Caco-2 (cell line): ENCODE measurements at regions not wholly inside any gene's neighbourhood (a gene's known extent, or its start where the extent isn't known, plus 50 kb on each side); places are given as distances from the start of the nearest gene placed in this dataset.
"Not testable (repeated sequence)": the region's sequence is repeated elsewhere in the genome, so short reads cannot be mapped to it uniquely, and the experiment has no call there.

Experiments used
- BruUV-seq: library from RNA; stranded (reverse); fragments of 400-500 nt; replicated peaks from 2 replicates; lab custom pipeline; 2021; lab: Mats Ljungman, UMichigan
- CTCF ChIA-PET: fragments of 300-600 bp; sonication (Branson Sonifier 250); formaldehyde crosslinking; loops from one replicate; lab custom pipeline; 2022; ENCODE audit warnings: antibody characterized with exemption; lab: Charles Lee
- POLR2A ChIA-PET: fragments of 300-600 bp; sonication (Branson Sonifier 250); formaldehyde crosslinking; loops from one replicate; lab custom pipeline; 2022; ENCODE audit warnings: antibody characterized with exemption; lab: Charles Lee
- DNase-seq, 2 experiments: peaks; one replicate each; pipeline versions ENCODE4 v3.0.0 to v3.0.0-alpha.2; 2020 to 2022
- H3K27me3 ChIP-seq: replicated peaks from 2 replicates; pipeline ENCODE4 v1.6.0; 2011; ENCODE audit warnings: low read length; ENCODE audit not compliant: control insufficient read depth, insufficient read depth
- H3K36me3 ChIP-seq: 2 replicates; pipeline ENCODE4 v1.5.1; 2011; ENCODE audit warnings: low read length; ENCODE audit not compliant: control insufficient read depth, insufficient read depth
- H3K4me1 ChIP-seq: fragments of 250-450 bp; sonication (Bioruptor Pico); 2 replicates; pipeline ENCODE4 v1.5.1; 2020; ENCODE audit warnings: mild to moderate bottlenecking
- H3K4me3 ChIP-seq: 2 replicates; pipeline ENCODE4 v1.5.1; 2011; ENCODE audit warnings: low read depth, mild to moderate bottlenecking, control low read depth, low read length
- H3K9me3 ChIP-seq: fragments of 250-450 bp; sonication (Bioruptor Pico); 2 replicates; pipeline ENCODE4 v1.5.1; 2020; ENCODE audit warnings: mild to moderate bottlenecking, moderate library complexity
- H3K27ac Mint-ChIP-seq: one replicate; pipeline ENCODE4 v1.8.0; 2022; ENCODE audit warnings: mixed read lengths; ENCODE audit not compliant: unreplicated experiment
- H3K27me3 Mint-ChIP-seq: one replicate; pipeline ENCODE4 v1.8.0; 2022; ENCODE audit warnings: mixed read lengths; ENCODE audit not compliant: insufficient read depth, unreplicated experiment
- H3K36me3 Mint-ChIP-seq: one replicate; pipeline ENCODE4 v1.8.0; 2022; ENCODE audit warnings: mild to moderate bottlenecking, mixed read lengths; ENCODE audit not compliant: insufficient read depth, unreplicated experiment
- H3K4me1 Mint-ChIP-seq: one replicate; pipeline ENCODE4 v1.8.0; 2022; ENCODE audit warnings: low read depth, mixed read lengths; ENCODE audit not compliant: unreplicated experiment
- H3K4me3 Mint-ChIP-seq: one replicate; pipeline ENCODE4 v1.8.0; 2022; ENCODE audit warnings: mild to moderate bottlenecking, moderate library complexity, mixed read lengths; ENCODE audit not compliant: unreplicated experiment
- H3K9me3 Mint-ChIP-seq: one replicate; pipeline ENCODE4 v1.8.0; 2022; ENCODE audit warnings: mixed read lengths; ENCODE audit not compliant: unreplicated experiment
- CTCF ChIP-seq, 2 experiments: fragments of 200-600 bp in 1 of 2; IDR thresholded peaks; 1 replicate in 1 of 2; 2 replicates in 1 of 2; pipeline versions ENCODE4 v1.5.1 to v1.8.0; 2011 to 2022; ENCODE audit warnings: antibody characterized with exemption in 1 of 2, control low read depth in 1 of 2, inconsistent platforms in 1 of 2, low read depth in 1 of 2, low read length in 1 of 2, mild to moderate bottlenecking in 1 of 2, moderate library complexity in 1 of 2; ENCODE audit not compliant: insufficient read depth in 1 of 2, severe bottlenecking in 1 of 2, unreplicated experiment in 1 of 2
- intact Hi-C: fragments of 100-400 bp; cut with micrococcal nuclease; formaldehyde crosslinking; loops from one replicate; pipeline ENCODE4 v1.10.0; 2022; ENCODE audit not compliant: unreplicated experiment

DNA sequence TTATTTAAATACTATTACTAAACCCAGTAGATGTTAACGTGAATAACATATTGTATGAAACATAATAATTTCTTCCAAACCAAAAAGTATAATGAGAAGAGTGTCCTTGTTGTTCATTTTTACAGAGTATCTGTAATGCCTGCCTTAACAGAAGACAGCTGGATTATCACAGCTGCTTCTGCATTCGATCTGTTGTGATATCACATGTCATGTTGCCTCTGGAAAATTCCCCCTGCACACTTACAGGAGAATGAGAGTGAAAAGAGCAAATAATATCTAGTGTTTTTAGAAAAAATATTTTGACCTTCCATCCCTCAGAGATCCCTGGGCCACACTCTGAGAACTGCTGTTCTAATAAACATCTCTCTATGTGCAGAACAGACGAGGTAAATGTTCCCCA is 240.1 kb upstream of the NOCT start:
- POLR2A ChIA-PET = no interaction called here
- intact Hi-C loops = no loop called here

DNA sequence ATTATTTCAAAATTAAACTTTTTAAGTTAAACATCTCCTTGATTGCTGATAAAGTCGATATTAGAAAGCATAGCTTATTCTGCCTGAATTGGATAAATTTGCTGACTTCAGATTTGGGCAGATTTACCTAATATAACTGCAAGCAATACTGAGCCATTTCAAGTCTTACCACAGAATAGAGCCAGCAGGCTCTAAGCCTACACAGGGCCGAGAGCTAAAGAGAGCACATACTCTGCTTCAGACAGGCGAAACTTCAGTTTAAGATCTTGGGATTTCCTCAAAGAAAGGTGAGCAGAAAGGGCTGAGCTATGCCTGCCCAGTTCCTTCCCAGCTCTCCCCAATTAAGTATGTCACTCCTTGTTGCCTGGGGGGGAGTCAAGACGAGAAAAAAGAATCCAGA is 240.6 kb upstream of the NOCT start:
- H3K4me1 ChIP-seq = no peaks in the 10 kb centered on the region
- CTCF ChIA-PET = no interaction called here
- no peak overlapping the region for H3K27ac Mint-ChIP-seq
- intact Hi-C loops = no loop called here
- H3K4me1 Mint-ChIP-seq = no peaks in the 10 kb centered on the region
- H3K27me3 ChIP-seq = no peaks in the 10 kb centered on the region
- no TSS peak for BruUV-seq
- no peak overlapping the region for H3K4me3 ChIP-seq
- no peaks in the 10 kb centered on the region for H3K36me3 ChIP-seq
- POLR2A ChIA-PET = no interaction called here
- H3K9me3 Mint-ChIP-seq = no peaks in the 10 kb centered on the region
- H3K27me3 Mint-ChIP-seq = no peaks in the 10 kb centered on the region
- no peak for DNase-seq
- H3K4me3 Mint-ChIP-seq = no peak overlapping the region
- H3K36me3 Mint-ChIP-seq = no peaks in the 10 kb centered on the region
- TF ChIP-seq CTCF (IDR thresholded peaks at IDR 0.05; ENCODE audit: insufficient read depth in 1 of 2, low read depth in 1 of 2, low read length in 1 of 2, severe bottlenecking in 1 of 2, unreplicated experiment in 1 of 2) = no peak
- no peaks in the 10 kb centered on the region for H3K9me3 ChIP-seq

More for the DNA sequence above, 240.1 kb upstream of the NOCT start:
- TF ChIP-seq CTCF (IDR thresholded peaks at IDR 0.05; ENCODE audit: insufficient read depth in 1 of 2, low read depth in 1 of 2, low read length in 1 of 2, severe bottlenecking in 1 of 2, unreplicated experiment in 1 of 2) = no peak
- H3K9me3 Mint-ChIP-seq = no peaks in the 10 kb centered on the region
- no peak for DNase-seq
- Histone ChIP-seq H3K27me3 (no peaks in the 10 kb centered on the region), H3K4me1 (no peaks in the 10 kb centered on the region), H3K4me3 (no peak overlapping the region), H3K9me3 (no peaks in the 10 kb centered on the region), H3K36me3 (no peaks in the 10 kb centered on the region)
- no peaks in the 10 kb centered on the region for H3K4me1 Mint-ChIP-seq
- BruUV-seq = no TSS peak
- H3K27ac Mint-ChIP-seq = no peak overlapping the region
- H3K36me3 Mint-ChIP-seq = no peaks in the 10 kb centered on the region
- H3K27me3 Mint-ChIP-seq = no peaks in the 10 kb centered on the region
- H3K4me3 Mint-ChIP-seq = no peak overlapping the region
- CTCF ChIA-PET = no interaction called here

- H3K36me3 ChIP-seq, H3K9me3 ChIP-seq, H3K4me3 ChIP-seq, intact Hi-C loops, H3K27ac Mint-ChIP-seq, H3K4me1 Mint-ChIP-seq, DNase-seq, H3K4me1 ChIP-seq, CTCF ChIA-PET, H3K4me3 Mint-ChIP-seq, BruUV-seq, H3K27me3 Mint-ChIP-seq, H3K27me3 ChIP-seq, H3K9me3 Mint-ChIP-seq, H3K36me3 Mint-ChIP-seq, POLR2A ChIA-PET: not testable (repeated sequence)
Observed at GRCh38 chr4:138774125-138774524, 241.5 kb upstream of the NOCT start.

DNA sequence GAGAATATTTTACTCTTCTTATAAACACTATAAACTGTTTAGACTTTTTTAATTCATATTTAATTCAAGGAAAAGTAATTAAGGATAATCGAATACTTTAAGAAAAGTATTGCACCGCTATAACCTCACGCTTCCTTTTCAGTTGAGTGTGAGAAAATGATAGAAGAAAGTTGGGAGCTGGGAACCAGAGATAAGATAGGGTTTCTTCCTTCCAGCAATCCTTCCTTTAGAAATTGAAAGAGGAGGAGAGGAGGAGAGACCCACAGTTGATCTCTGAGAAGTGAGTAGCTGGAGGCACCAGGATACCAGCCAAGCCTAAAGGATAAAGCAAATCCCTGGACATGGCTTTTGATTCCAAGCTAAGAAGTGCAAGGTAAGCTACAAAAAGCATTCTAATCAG is 242.3 kb upstream of the NOCT start:
- no peaks in the 10 kb centered on the region for H3K9me3 ChIP-seq
- intact Hi-C loops = no loop called here
- Mint-ChIP-seq H3K4me3 (no peak overlapping the region), H3K36me3 (no peaks in the 10 kb centered on the region), H3K4me1 (no peaks in the 10 kb centered on the region), H3K9me3 (no peaks in the 10 kb centered on the region), H3K27me3 (no peaks in the 10 kb centered on the region), H3K27ac (no peak overlapping the region)
- H3K4me3 ChIP-seq = no peak overlapping the region
- POLR2A ChIA-PET = no interaction called here
- H3K4me1 ChIP-seq = no peaks in the 10 kb centered on the region
- no peaks in the 10 kb centered on the region for H3K36me3 ChIP-seq
- CTCF ChIA-PET = no interaction called here
- DNase-seq = no peak
- TF ChIP-seq CTCF (IDR thresholded peaks at IDR 0.05; ENCODE audit: insufficient read depth in 1 of 2, low read depth in 1 of 2, low read length in 1 of 2, severe bottlenecking in 1 of 2, unreplicated experiment in 1 of 2) = no peak
- BruUV-seq = no TSS peak
- no peaks in the 10 kb centered on the region for H3K27me3 ChIP-seq
